ENCODE measurements at regions not wholly inside any gene's neighbourhood (a gene's known extent, or its start where the extent isn't known, plus 50 kb on each side); places are given as distances from the start of the nearest gene placed in this dataset.
A peak's percentile ranks its signal among the peaks of the same experiment; 100 is the strongest.

DNA sequence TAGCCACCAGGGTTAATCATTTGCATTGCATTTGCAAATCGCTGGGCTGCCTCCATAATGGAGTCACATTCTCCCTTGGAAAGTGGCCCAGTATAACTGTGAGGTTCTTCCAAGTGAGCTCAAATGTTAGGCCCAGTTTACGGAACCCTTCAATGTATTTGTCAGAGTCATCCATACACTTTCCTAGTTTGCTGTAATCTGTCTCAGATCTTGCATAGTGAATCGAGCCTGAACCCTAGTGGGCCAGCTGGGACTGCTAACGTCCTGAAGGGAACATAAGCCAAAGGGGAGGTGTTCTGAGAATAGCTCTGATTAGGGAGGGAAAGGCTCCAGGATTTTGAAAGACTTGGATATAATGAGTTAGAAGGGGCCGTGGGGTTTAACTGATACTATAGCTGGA, 406.3 kb downstream of the SLC6A15 start:
- Histone ChIP-seq H3K27ac (no peak overlapping the region), H3K27me3 (no peaks in the 10 kb centered on the region), H3K36me3 (no peaks in the 10 kb centered on the region), H3K4me1 (peaks cover 0 to 12% (median 8%) of the 10 kb centered on the region in 4 donors), H3K4me3 (no peak overlapping the region), H3K9me3 (no peaks in the 10 kb centered on the region)
- no peak for ATAC-seq (ENCODE audit: low FRiP score in 2 of 2)
- WGBS, 2 donors: 44 to 60% methylated on average over 5 of the region's 5 CpGs
- TF ChIP-seq EP300 (IDR thresholded peaks at IDR 0.05) (no peak), POLR2A (IDR thresholded peaks at IDR 0.05) (no peak), CTCF (IDR thresholded peaks at IDR 0.05) (no peak), POLR2AphosphoS5 (IDR thresholded peaks at IDR 0.05) (no peak)
- DNase-seq: no peak

- no peak overlapping the region for H3K4me3 ChIP-seq
- no peaks in the 10 kb centered on the region for H3K36me3 ChIP-seq
- ATAC-seq (ENCODE audit: low FRiP score in 2 of 2): peak; percentile 52 to 74
- no peaks in the 10 kb centered on the region for H3K27me3 ChIP-seq
- 54 to 55% methylated on average over 4 of the region's 4 CpGs for WGBS, 2 donors
- H3K9me3 ChIP-seq: no peaks in the 10 kb centered on the region
- TF ChIP-seq CTCF (IDR thresholded peaks at IDR 0.05) (peak in 5 of 6 experiments; percentile 23 to 58 (median 47)), POLR2A (IDR thresholded peaks at IDR 0.05) (no peak)
- H3K4me1 ChIP-seq: peaks cover 0 to 1% (median 0%) of the 10 kb centered on the region in 4 donors
- peak in 1 of 2 donors; percentile 40 for DNase-seq
- no peak overlapping the region for H3K27ac ChIP-seq
These were observed 409.5 kb downstream of the SLC6A15 start for GRCh38 chr12:84502907-84503787.

GRCh38 chr12:84502180-84502860, 410.3 kb downstream of the SLC6A15 start:
- Histone ChIP-seq H3K4me1 (no peaks in the 10 kb centered on the region), H3K36me3 (no peaks in the 10 kb centered on the region), H3K4me3 (no peak overlapping the region), H3K27ac (no peak overlapping the region), H3K9me3 (no peaks in the 10 kb centered on the region), H3K27me3 (no peaks in the 10 kb centered on the region)
- DNase-seq: no peak
- TF ChIP-seq POLR2A (IDR thresholded peaks at IDR 0.05): no peak
- TF ChIP-seq EP300 (IDR thresholded peaks at IDR 0.05): no peak
- no peak for TF ChIP-seq POLR2AphosphoS5 (IDR thresholded peaks at IDR 0.05)
- TF ChIP-seq CTCF (IDR thresholded peaks at IDR 0.05): no peak
- WGBS, 2 donors: 73 to 75% methylated on average over 2 of the region's 2 CpGs
- ATAC-seq (ENCODE audit: low FRiP score in 2 of 2): no peak

DNA sequence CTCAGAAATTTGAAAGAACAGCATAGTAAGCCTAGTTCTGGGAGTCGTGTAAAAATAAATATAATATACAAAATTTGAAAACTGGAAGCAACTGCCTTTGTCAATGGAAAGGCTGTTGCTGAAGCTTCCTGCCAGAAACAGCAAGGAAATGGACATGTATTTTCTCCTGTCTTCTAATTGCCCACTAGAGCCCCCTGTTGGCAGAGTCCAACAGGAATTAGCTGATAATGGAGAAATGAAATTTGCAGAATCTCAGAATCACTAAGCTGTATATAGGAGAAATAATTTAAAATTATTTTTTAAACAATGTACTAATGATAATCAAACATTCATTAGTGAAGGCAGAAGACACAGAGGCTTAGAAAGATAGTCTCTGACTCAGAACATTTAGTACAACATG, 414.8 kb downstream of the SLC6A15 start:
- ATAC-seq (ENCODE audit: low FRiP score in 2 of 2): no peak

More for the DNA sequence above, 414.8 kb downstream of the SLC6A15 start:
- 48 to 74% methylated on average over 1 of the region's 1 CpG for WGBS, 2 donors
- TF ChIP-seq CTCF (IDR thresholded peaks at IDR 0.05): peak in 1 of 6 experiments; percentile 12
- no peak for TF ChIP-seq EP300 (IDR thresholded peaks at IDR 0.05)
- Histone ChIP-seq H3K4me1 (no peaks in the 10 kb centered on the region), H3K27me3 (no peaks in the 10 kb centered on the region), H3K4me3 (no peak overlapping the region), H3K9me3 (no peaks in the 10 kb centered on the region), H3K36me3 (no peaks in the 10 kb centered on the region), H3K27ac (no peak overlapping the region)
- DNase-seq: no peak

Measured in upper lobe of left lung (tissue), 6 donors.